GM12878 (cell line): ENCODE measurements at regions not wholly inside any gene's neighbourhood (a gene's known extent, or its start where the extent isn't known, plus 50 kb on each side); places are given as distances from the start of the nearest gene placed in this dataset.

Experiments used
- ATAC-seq: fragments of 200-7000 bp; cut with Tn5 transposase; 3 replicates; pipeline ENCODE4 v1.9.1; 2020; ENCODE audit warnings: mild to moderate bottlenecking, moderate library complexity
- BruUV-seq: library from RNA; stranded (reverse); fragments of 400-500 nt; replicated peaks from 2 replicates; lab custom pipeline; 2021; lab: Mats Ljungman, UMichigan
- CTCF ChIA-PET: fragments of 300-600 bp; sonication (Branson Sonifier 250); formaldehyde crosslinking; extraction: SDS; loops from one replicate; lab custom pipeline; 2021; ENCODE audit warnings: inconsistent platforms; lab: Yijun Ruan, JAX
- POLR2A ChIA-PET: fragments of 350-600 bp; formaldehyde crosslinking; extraction: SDS; loops from one replicate; lab custom pipeline; 2021; ENCODE audit warnings: inconsistent platforms; lab: Charles Lee
- RAD21 ChIA-PET: fragments of 300-600 bp; sonication (Branson Sonifier 250); formaldehyde crosslinking; loops from one replicate; lab custom pipeline; 2023; ENCODE audit warnings: antibody characterized with exemption; ENCODE audit not compliant: unreplicated experiment; lab: Charles Lee
- SMC1A ChIA-PET: fragments of 300-600 bp; sonication (Branson Sonifier 250); formaldehyde crosslinking; loops from one replicate; lab custom pipeline; 2023; ENCODE audit not compliant: unreplicated experiment, uncharacterized antibody; lab: Charles Lee
- DNase-seq: peaks from one replicate; pipeline ENCODE4 v3.0.0-alpha.2; 2011; ENCODE audit warnings: low read depth, low spot score
- FAIRE-seq: peaks from 3 replicates; lab custom pipeline; 2011; peaks lifted over from hg19 to GRCh38; lab: Jason Lieb, UNC
- H2AFZ ChIP-seq: 2 replicates; pipeline ENCODE4 v1.6.0; 2011; ENCODE audit warnings: low read depth, low read length, control low read depth; ENCODE audit not compliant: control insufficient read depth
- H3K27ac ChIP-seq: 2 replicates; pipeline ENCODE4 v1.5.1; 2011; ENCODE audit warnings: control low read depth; ENCODE audit not compliant: control insufficient read depth, insufficient read depth
- H3K27me3 ChIP-seq, 2 experiments: replicated peaks in 1 of 2; 2 replicates each; pipeline versions ENCODE4 v1.6.0 to v1.6.1; 2011; ENCODE audit warnings: low read length in 1 of 2; ENCODE audit not compliant: control insufficient read depth in 2 of 2, insufficient read depth in 2 of 2
- H3K36me3 ChIP-seq, 2 experiments: 2 replicates each; pipeline ENCODE4 v1.5.1; 2011; ENCODE audit warnings: low read length in 1 of 2; ENCODE audit not compliant: control insufficient read depth in 2 of 2, insufficient read depth in 2 of 2
- H3K4me1 ChIP-seq: 2 replicates; pipeline ENCODE4 v1.6.1; 2011; ENCODE audit warnings: mild to moderate bottlenecking, low read length, moderate library complexity, mixed read lengths; ENCODE audit not compliant: control insufficient read depth, insufficient read depth
- H3K4me2 ChIP-seq: 2 replicates; pipeline ENCODE4 v1.6.0; 2011; ENCODE audit warnings: control low read depth; ENCODE audit not compliant: control insufficient read depth, insufficient read depth
- H3K4me3 ChIP-seq: fragments of 200-600 bp; sonication (generic); 2 replicates; pipeline ENCODE4 v1.5.1; 2016
- H3K79me2 ChIP-seq: 2 replicates; pipeline ENCODE4 v1.6.0; 2011; ENCODE audit warnings: low read length; ENCODE audit not compliant: control insufficient read depth, insufficient read depth
- H3K9ac ChIP-seq: 2 replicates; pipeline ENCODE4 v1.8.0; 2011; ENCODE audit warnings: low read length, control low read depth, mixed read lengths; ENCODE audit not compliant: control insufficient read depth, insufficient read depth
- H3K9me3 ChIP-seq: replicated peaks from 3 replicates; pipeline ENCODE4 v1.5.1; 2011; ENCODE audit warnings: mild to moderate bottlenecking, low read length; ENCODE audit not compliant: control insufficient read depth, insufficient read depth
- H4K20me1 ChIP-seq: 2 replicates; pipeline ENCODE4 v1.6.0; 2011; ENCODE audit not compliant: control insufficient read depth, insufficient read depth
- HCFC1 ChIP-seq: fragments of 150-350 bp; IDR thresholded peaks from 2 replicates; pipeline ENCODE4 v1.6.1; 2014; ENCODE audit warnings: low read length
- HDAC2 ChIP-seq: fragments of 200-600 bp; sonication (generic); IDR thresholded peaks from 2 replicates; pipeline ENCODE4 v1.6.1; 2017
- JUND ChIP-seq: IDR thresholded peaks from 2 replicates; pipeline ENCODE4 v1.6.1; 2012; ENCODE audit warnings: low read depth, mild to moderate bottlenecking, low read length, improper control_type of control experiment, moderate library complexity
- PML ChIP-seq: IDR thresholded peaks from 2 replicates; pipeline ENCODE4 v1.6.1; 2012; ENCODE audit warnings: low read length, inconsistent platforms
- POLR2A ChIP-seq: IDR thresholded peaks from 2 replicates; pipeline ENCODE4 v1.6.1; 2011; ENCODE audit warnings: low read depth, mild to moderate bottlenecking, low read length
- POU2F2 ChIP-seq: IDR thresholded peaks from 3 replicates; pipeline ENCODE4 v1.6.1; 2011; ENCODE audit warnings: low read depth, mild to moderate bottlenecking, low read length, borderline replicate concordance
- WGBS: methylation state at CpG from one replicate; pipeline ENCODE4 v1.1.6; 2016; ENCODE audit warnings: low lambda C conversion rate; ENCODE audit not compliant: insufficient replicate concordance, insufficient coverage; ENCODE audit errors: missing lambda C conversion rate; 5-methylcytosine and 5-hydroxymethylcytosine counted together
- in situ Hi-C: fragments of 300-500 bp; cut with MboI; formaldehyde crosslinking; loops from 9 replicates; pipeline ENCODE4 v1.14.3; 2018; ENCODE audit warnings: mixed read lengths
- intact Hi-C: fragments of 100-400 bp; cut with micrococcal nuclease; formaldehyde crosslinking; loops from one replicate; pipeline ENCODE4 v1.14.2; 2022; ENCODE audit not compliant: unreplicated experiment
- TF ChIP-seq, protein P1 (sequence below): fragments of 450-650 bp; IDR thresholded peaks from 2 replicates; pipeline ENCODE4 v1.6.1; 2016; ENCODE audit warnings: mild to moderate bottlenecking
- TF ChIP-seq, protein P2 (sequence below): fragments of 450-650 bp; IDR thresholded peaks from 2 replicates; pipeline ENCODE4 v1.6.1; 2017; ENCODE audit warnings: mild to moderate bottlenecking, low read depth, inconsistent platforms; ENCODE audit not compliant: poor library complexity, severe bottlenecking

DNA sequence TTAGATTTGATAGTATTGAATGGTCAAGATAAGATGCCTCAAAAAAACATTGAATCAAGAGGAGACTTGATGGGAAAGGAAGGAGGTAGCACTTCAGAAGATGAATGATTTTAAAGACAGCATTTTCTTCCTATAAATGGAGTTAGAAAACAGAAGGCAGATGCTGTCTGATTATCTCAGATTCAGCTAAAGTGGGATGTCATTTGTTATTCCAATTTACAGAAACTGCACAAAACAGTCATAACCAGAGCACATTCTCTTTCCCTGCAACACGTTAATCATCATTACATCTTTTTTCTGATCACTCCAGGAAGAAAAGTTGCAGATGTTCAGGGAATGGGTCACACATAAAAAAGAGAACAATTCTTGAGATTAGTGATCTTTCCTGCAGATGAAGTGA lies 1141.8 kb downstream of the SI start:
- Histone ChIP-seq H2AFZ (no peak overlapping the region), H4K20me1 (no peaks in the 10 kb centered on the region), H3K79me2 (no peaks in the 10 kb centered on the region), H3K36me3 (no peaks in the 10 kb centered on the region), H3K27me3 (no peaks in the 10 kb centered on the region), H3K4me1 (no peaks in the 10 kb centered on the region), H3K9ac (no peak overlapping the region), H3K4me2 (no peak overlapping the region), H3K9me3 (no peaks in the 10 kb centered on the region), H3K27ac (no peak overlapping the region), H3K4me3 (no peak overlapping the region)
- ChIA-PET CTCF (interaction anchor here (1.2 kb wide), 1 partner anchor 13 kb away, joined by 3 read pairs; no protein-coding TSS in a partner anchor), RAD21 (no interaction called here), POLR2A (no interaction called here), SMC1A (interaction anchor here (0.7 to 1.1 kb wide), 2 partner anchors 12 to 55 kb away, joined by 3 to 5 read pairs; no protein-coding TSS in a partner anchor)
- 0% methylated on average over 1 of the region's 1 CpG for WGBS
- DNase-seq (no peak), FAIRE-seq (no peak), ATAC-seq (no peak)
- in situ Hi-C loops, result no loop called here
- no peak for TF ChIP-seq HCFC1
- TF ChIP-seq, protein P1, sequence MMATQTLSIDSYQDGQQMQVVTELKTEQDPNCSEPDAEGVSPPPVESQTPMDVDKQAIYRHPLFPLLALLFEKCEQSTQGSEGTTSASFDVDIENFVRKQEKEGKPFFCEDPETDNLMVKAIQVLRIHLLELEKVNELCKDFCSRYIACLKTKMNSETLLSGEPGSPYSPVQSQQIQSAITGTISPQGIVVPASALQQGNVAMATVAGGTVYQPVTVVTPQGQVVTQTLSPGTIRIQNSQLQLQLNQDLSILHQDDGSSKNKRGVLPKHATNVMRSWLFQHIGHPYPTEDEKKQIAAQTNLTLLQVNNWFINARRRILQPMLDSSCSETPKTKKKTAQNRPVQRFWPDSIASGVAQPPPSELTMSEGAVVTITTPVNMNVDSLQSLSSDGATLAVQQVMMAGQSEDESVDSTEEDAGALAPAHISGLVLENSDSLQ, result no peak
- TF ChIP-seq, protein P2, sequence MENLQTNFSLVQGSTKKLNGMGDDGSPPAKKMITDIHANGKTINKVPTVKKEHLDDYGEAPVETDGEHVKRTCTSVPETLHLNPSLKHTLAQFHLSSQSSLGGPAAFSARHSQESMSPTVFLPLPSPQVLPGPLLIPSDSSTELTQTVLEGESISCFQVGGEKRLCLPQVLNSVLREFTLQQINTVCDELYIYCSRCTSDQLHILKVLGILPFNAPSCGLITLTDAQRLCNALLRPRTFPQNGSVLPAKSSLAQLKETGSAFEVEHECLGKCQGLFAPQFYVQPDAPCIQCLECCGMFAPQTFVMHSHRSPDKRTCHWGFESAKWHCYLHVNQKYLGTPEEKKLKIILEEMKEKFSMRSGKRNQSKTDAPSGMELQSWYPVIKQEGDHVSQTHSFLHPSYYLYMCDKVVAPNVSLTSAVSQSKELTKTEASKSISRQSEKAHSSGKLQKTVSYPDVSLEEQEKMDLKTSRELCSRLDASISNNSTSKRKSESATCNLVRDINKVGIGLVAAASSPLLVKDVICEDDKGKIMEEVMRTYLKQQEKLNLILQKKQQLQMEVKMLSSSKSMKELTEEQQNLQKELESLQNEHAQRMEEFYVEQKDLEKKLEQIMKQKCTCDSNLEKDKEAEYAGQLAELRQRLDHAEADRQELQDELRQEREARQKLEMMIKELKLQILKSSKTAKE, result no peak
- no peak for TF ChIP-seq JUND
- no peak for TF ChIP-seq POLR2A
- TF ChIP-seq POU2F2, result no peak
- no peak for TF ChIP-seq HDAC2
- TF ChIP-seq PML, result no peak
- intact Hi-C loops, result no loop called here
- no TSS peak for BruUV-seq
